H1 (cell line): ENCODE measurements at regions not wholly inside any gene's neighbourhood (a gene's known extent, or its start where the extent isn't known, plus 50 kb on each side); places are given as distances from the start of the nearest gene placed in this dataset.

Experiments used
- ASH2L ChIP-seq: fragments of 200-600, 300-600 bp; sonication (generic); IDR thresholded peaks from one replicate; pipeline ENCODE4 v1.7.1; 2017; ENCODE audit warnings: low read length
- BCL11A ChIP-seq, 2 experiments: IDR thresholded peaks; one replicate each; pipeline ENCODE4 v1.6.1; 2011; ENCODE audit warnings: low read depth in 2 of 2, low read length in 2 of 2, mild to moderate bottlenecking in 2 of 2
- CREB1 ChIP-seq: IDR thresholded peaks from 2 replicates; pipeline ENCODE4 v1.6.1; 2012; ENCODE audit warnings: inconsistent platforms
- CTCF ChIP-seq, 3 experiments: IDR thresholded peaks; 1 replicate in 2 of 3; 2 replicates in 1 of 3; pipeline versions ENCODE4 v1.5.1 to v1.6.1; 2011; ENCODE audit warnings: low read length in 3 of 3, mild to moderate bottlenecking in 3 of 3, inconsistent platforms in 2 of 3, low read depth in 1 of 3, moderate library complexity in 1 of 3; ENCODE audit not compliant: insufficient read depth in 1 of 3; ENCODE audit errors: control extremely low read depth in 1 of 3
- EZH2 ChIP-seq: fragments of 200-600 bp; sonication (generic); IDR thresholded peaks from 2 replicates; pipeline ENCODE4 v1.7.1; 2012; ENCODE audit warnings: low read depth, mild to moderate bottlenecking, moderate library complexity, low read length, inconsistent platforms; ENCODE audit not compliant: severe bottlenecking

- TF ChIP-seq EZH2 (no peak), CTCF (IDR thresholded peaks at IDR 0.05; ENCODE audit: control extremely low read depth in 1 of 3, insufficient read depth in 1 of 3, low read depth in 1 of 3, low read length in 3 of 3) (no peak), ASH2L (no peak), CREB1 (no peak), BCL11A (IDR thresholded peaks at IDR 0.05; ENCODE audit: low read depth in 2 of 2, low read length in 2 of 2) (no peak)
Measured at GRCh38 chr2:160616149-160616548, 122.5 kb upstream of the RBMS1 start.
